Left lobe of liver (tissue), 2 donors: ENCODE measurements at regions not wholly inside any gene's neighbourhood (a gene's known extent, or its start where the extent isn't known, plus 50 kb on each side); places are given as distances from the start of the nearest gene placed in this dataset.

ENCODE experiments used
- ATAC-seq: fragments of 200-7000 bp; cut with Tn5 transposase; one replicate; pipeline ENCODE4 v1.9.1; 2020; ENCODE audit warnings: mild to moderate bottlenecking, moderate library complexity
- DNase-seq: peaks from one replicate; pipeline ENCODE4 v3.0.0-alpha.2; 2020; ENCODE audit warnings: low spot score
- donor health status: DM: no; HTN: no; CAD: no; lungs with moderate emphysema.
- donor health status: DM: no; HTN: yes; CAD: no.

DNA sequence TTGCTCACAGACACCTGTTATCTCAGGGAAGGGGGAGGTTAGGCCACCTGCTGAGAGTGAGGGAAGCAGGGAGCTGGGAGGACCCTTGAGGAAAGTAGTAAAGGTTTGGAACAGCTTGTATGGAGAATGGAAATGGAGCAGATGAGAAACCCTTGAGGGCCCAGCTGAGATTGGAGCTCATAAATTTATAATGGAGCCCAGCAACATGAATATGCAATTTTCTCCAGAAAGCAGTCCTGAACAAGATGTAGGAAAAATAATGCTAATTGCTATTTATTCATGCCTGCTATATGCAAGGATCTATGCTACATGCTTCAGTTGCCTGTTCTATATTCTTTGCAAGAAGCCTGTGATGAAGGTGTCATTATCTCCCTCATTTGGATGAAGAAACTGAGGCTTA is 67.5 kb upstream of the LEF1 start:
- ATAC-seq (no peak), DNase-seq (no peak)

- DNase-seq: no peak
- no peak for ATAC-seq
Observed at GRCh38 chr4:108227923-108228322, 59.2 kb upstream of the LEF1 start.

DNA sequence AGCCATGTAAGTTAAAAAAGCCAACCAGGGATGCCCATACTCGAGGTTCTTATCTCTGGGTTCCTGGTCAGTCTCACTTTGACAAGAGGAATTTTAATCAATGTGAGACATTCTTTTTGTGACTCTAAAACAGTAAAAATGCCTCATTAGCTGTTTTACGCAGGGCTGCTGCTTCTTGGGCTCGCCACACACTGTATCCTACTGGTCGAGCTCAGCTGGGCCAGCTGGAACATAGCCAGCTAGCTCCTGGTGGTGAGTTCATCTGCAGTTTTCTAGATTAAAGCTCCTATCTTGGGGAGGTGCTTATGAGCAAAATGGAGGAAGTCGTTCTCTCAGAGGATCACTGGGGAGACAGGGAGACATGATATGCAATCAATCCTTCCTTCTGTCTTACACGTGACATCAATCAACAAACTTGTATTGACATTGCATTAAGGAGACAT is 55.9 kb upstream of the LEF1 start:
- DNase-seq (no peak), ATAC-seq (no peak)

GRCh38 chr4:108223313-108223712 is 54.6 kb upstream of the LEF1 start:
- ATAC-seq: no peak

GRCh38 chr4:108219998-108220397 is 51.3 kb upstream of the LEF1 start:
- ATAC-seq: no peak
- no peak for DNase-seq

More at GRCh38 chr4:108223313-108223712, 54.6 kb upstream of the LEF1 start:
- no peak for DNase-seq
